Prostate gland (tissue), 2 donors: ENCODE measurements at regions not wholly inside any gene's neighbourhood (a gene's known extent, or its start where the extent isn't known, plus 50 kb on each side); places are given as distances from the start of the nearest gene placed in this dataset.

Experiments used
- DNase-seq: peaks from one replicate; pipeline ENCODE4 v3.0.0-alpha.2; 2019; ENCODE audit warnings: low spot score
- H3K27ac ChIP-seq, 2 donors: fragments of 200-600 bp; sonication (generic); 2 replicates each; pipeline ENCODE4 v1.5.1; 2017 to 2019
- H3K27me3 ChIP-seq: fragments of 200-600 bp; sonication (generic); replicated peaks from 2 replicates; pipeline ENCODE4 v1.5.1; 2019; ENCODE audit not compliant: insufficient read depth
- H3K36me3 ChIP-seq, 2 donors: fragments of 200-600 bp; sonication (generic); 1 replicate in 1 of 2; 2 replicates in 1 of 2; pipeline versions ENCODE4 v1.5.1 to v1.8.1; 2017 to 2019
- H3K4me1 ChIP-seq: fragments of 200-600 bp; sonication (generic); replicated peaks from 2 replicates; pipeline ENCODE4 v1.5.1; 2019
- H3K4me3 ChIP-seq, 2 donors: fragments of 200-600 bp; sonication (generic); 2 replicates each; pipeline ENCODE4 v1.5.1; 2017 to 2019
- H3K9me3 ChIP-seq: fragments of 200-600 bp; sonication (generic); 2 replicates; pipeline ENCODE4 v1.5.1; 2017
- CTCF ChIP-seq, 4 experiments: fragments of 200-600 bp in 2 of 4; fragments of 450-650 bp in 2 of 4; sonication (generic) in 2 of 4; IDR thresholded peaks; 1 replicate in 3 of 4; 2 replicates in 1 of 4; pipeline ENCODE4 v1.5.1; 2016 to 2019; ENCODE audit warnings: antibody characterized with exemption in 4 of 4, mild to moderate bottlenecking in 2 of 4, moderate library complexity in 2 of 4
- POLR2A ChIP-seq: fragments of 450-650 bp; IDR thresholded peaks from one replicate; pipeline ENCODE4 v1.6.1; 2016; ENCODE audit warnings: antibody characterized with exemption, mild to moderate bottlenecking
- POLR2AphosphoS5 ChIP-seq: sonication (generic); formaldehyde crosslinking; IDR thresholded peaks from one replicate; pipeline ENCODE4 v1.6.1; 2017; ENCODE audit warnings: antibody characterized with exemption
- WGBS: methylation state at CpG from one replicate; pipeline ENCODE4 v1.1.5; 2018; 5-methylcytosine and 5-hydroxymethylcytosine counted together
- intact Hi-C: fragments of 100-400 bp; cut with DNase I; formaldehyde crosslinking; loops from one replicate; pipeline ENCODE4 v1.14.2; 2022

DNA sequence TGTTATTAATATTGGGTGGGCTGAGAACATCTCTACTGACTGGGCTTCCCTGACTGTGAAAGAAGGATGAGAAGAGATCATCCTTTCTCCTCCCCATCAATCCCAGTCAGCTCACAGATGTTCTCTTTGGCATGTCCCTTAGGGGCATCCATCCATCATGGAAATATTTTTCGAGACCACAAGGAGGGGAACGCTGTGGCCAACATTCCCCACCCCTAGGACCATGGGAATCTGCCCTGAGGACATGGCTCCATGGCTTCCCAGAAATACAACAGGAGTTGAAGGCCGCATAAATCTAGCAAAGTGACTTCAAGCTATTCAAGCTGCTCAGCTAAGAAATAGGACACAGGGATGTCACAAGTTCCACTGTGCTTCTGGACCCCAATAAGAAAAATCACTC is 456.8 kb downstream of the MED13L start:
- no peaks in the 10 kb centered on the region for H3K27me3 ChIP-seq
- DNase-seq: no peak
- no peak overlapping the region for H3K4me3 ChIP-seq
- intact Hi-C loops: no loop called here
- no peaks in the 10 kb centered on the region for H3K9me3 ChIP-seq
- H3K4me1 ChIP-seq: no peaks in the 10 kb centered on the region
- TF ChIP-seq CTCF (IDR thresholded peaks at IDR 0.05): no peak
- TF ChIP-seq POLR2A: no peak
- no peak for TF ChIP-seq POLR2AphosphoS5
- no peaks in the 10 kb centered on the region for H3K36me3 ChIP-seq
- WGBS: 81% methylated on average over 3 of the region's 3 CpGs
- H3K27ac ChIP-seq: peak overlapping the region in 1 of 2 donors; percentile 0

DNA sequence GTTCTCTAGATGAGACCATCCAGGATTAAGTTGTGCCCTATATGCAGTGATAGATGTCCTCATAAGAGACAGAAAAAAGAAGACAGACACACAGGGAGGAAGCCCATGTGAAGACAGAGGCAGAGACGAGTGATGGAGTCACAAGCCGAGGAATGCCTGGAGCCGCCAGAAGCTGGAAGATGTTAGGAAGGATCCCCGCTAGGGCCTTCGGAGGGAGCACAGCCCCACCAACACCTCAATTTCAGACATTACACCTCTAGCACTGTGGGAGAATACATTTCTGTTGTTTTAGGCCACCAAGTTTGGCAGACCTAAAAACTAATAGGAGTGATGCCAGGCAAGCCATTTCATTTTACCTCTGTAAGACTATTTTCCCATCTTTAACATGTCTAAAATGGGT is 458.5 kb downstream of the MED13L start:
- Histone ChIP-seq H3K9me3 (no peaks in the 10 kb centered on the region), H3K27me3 (no peaks in the 10 kb centered on the region), H3K36me3 (no peaks in the 10 kb centered on the region), H3K4me1 (no peaks in the 10 kb centered on the region), H3K4me3 (no peak overlapping the region), H3K27ac (no peak overlapping the region)
- no peak for DNase-seq
- WGBS: 95% methylated on average over 5 of the region's 5 CpGs
- TF ChIP-seq CTCF (IDR thresholded peaks at IDR 0.05): no peak
- no peak for TF ChIP-seq POLR2A
- no peak for TF ChIP-seq POLR2AphosphoS5
- intact Hi-C loops: loop anchor here (5.0 kb wide), 1 partner anchor 38 kb away; no protein-coding TSS in a partner anchor

DNA sequence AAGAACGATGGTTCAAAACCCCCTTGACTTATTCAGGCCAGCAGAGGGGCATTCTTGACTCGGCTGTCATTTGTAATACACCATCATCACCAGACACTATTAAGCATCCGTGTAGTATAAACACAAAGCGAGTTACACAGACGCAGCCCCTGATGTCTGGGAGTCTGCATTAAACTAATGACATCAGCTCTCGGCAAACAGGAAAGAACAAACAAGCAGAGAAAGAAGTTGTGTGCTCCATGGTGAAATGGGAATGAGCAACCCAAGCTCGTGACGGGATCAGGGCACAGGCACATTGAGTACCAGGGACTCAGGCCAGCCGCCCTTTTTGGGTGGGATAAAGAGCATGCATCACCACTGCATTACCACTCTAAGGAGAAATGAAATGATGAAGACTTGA is 460.1 kb downstream of the MED13L start:
- no peaks in the 10 kb centered on the region for H3K36me3 ChIP-seq
- no peaks in the 10 kb centered on the region for H3K27me3 ChIP-seq
- H3K4me1 ChIP-seq: no peaks in the 10 kb centered on the region
- no peak overlapping the region for H3K4me3 ChIP-seq
- DNase-seq: peak; percentile 75
- intact Hi-C loops: loop anchor here (5.0 kb wide), 1 partner anchor 40 kb away; no protein-coding TSS in a partner anchor
- 22% methylated on average over 9 of the region's 9 CpGs for WGBS
- H3K27ac ChIP-seq: peak overlapping the region in 1 of 2 donors; percentile 60
- no peaks in the 10 kb centered on the region for H3K9me3 ChIP-seq
- TF ChIP-seq CTCF (IDR thresholded peaks at IDR 0.05) (peak in 1 of 4 experiments; percentile 19), POLR2A (no peak), POLR2AphosphoS5 (peak; percentile 92)

- Histone ChIP-seq H3K9me3 (no peaks in the 10 kb centered on the region), H3K27ac (no peak overlapping the region), H3K27me3 (no peaks in the 10 kb centered on the region), H3K36me3 (no peaks in the 10 kb centered on the region), H3K4me1 (no peaks in the 10 kb centered on the region), H3K4me3 (no peak overlapping the region)
- no peak for TF ChIP-seq POLR2AphosphoS5
- 96% methylated on average over 7 of the region's 7 CpGs for WGBS
- intact Hi-C loops: loop anchor here (5.0 kb wide), 1 partner anchor 41 kb away; no protein-coding TSS in a partner anchor
- no peak for DNase-seq
These were observed 461.6 kb downstream of the MED13L start for GRCh38 chr12:115815924-115816323.

- TF ChIP-seq CTCF (IDR thresholded peaks at IDR 0.05): no peak
- no peak for TF ChIP-seq POLR2A
- TF ChIP-seq POLR2AphosphoS5: no peak
- no peaks in the 10 kb centered on the region for H3K27me3 ChIP-seq
- WGBS: 76% methylated on average over 2 of the region's 2 CpGs
- H3K27ac ChIP-seq: no peak overlapping the region
- H3K36me3 ChIP-seq: no peaks in the 10 kb centered on the region
- no peak overlapping the region for H3K4me3 ChIP-seq
- H3K4me1 ChIP-seq: no peaks in the 10 kb centered on the region
- intact Hi-C loops: no loop called here
- DNase-seq: no peak
- no peaks in the 10 kb centered on the region for H3K9me3 ChIP-seq
These were observed 464.2 kb downstream of the MED13L start for GRCh38 chr12:115813256-115813655.
